ENCODE measurements at regions not wholly inside any gene's neighbourhood (a gene's known extent, or its start where the extent isn't known, plus 50 kb on each side); places are given as distances from the start of the nearest gene placed in this dataset.

DNA sequence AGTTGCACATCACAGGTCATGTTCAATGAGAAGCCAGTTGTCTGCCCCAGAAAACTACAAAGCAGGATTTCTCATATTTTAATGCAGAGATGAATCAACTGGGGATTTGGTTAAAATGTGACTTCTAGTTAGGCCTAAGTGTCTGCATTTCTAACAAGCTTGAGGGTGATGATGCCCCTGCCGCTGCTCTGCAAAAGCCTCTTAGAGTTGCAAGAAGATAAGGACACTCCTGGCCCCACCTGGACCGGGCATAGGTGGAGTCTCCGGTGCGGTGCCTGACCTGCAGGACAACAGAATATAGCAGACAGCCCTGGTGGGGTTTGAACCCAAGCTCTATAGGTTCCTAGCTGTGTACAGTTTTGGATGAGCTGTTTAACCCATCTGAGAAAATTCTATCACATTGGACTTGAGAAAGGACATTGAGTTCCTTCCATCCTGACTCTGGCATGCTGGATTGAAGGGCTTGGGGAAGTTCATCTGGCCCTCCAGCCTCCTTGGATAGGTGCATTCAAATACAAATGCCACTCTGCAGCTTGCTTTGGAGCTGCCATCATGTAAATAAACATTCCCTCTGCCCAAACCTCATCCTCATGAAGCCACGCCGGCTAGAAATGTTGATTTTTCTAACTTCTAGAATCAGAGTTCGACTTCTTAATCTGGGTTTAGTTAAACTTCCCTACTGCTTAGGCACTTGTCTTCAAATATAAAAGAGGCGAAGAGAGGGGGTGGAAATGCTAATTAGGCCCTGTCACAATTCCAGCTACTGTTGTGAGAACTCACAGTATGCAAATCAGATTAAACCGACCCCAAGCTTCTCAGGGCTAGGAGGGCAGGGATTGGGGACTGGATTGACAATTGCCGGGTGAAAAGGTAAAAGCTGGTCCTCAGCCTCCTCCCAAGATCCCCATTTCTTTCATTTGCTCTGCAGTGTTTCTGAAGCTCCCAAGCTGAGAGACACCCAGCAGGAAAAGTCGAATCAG, 1225.6 kb downstream of the VRK1 start:
- TF ChIP-seq, protein P1, sequence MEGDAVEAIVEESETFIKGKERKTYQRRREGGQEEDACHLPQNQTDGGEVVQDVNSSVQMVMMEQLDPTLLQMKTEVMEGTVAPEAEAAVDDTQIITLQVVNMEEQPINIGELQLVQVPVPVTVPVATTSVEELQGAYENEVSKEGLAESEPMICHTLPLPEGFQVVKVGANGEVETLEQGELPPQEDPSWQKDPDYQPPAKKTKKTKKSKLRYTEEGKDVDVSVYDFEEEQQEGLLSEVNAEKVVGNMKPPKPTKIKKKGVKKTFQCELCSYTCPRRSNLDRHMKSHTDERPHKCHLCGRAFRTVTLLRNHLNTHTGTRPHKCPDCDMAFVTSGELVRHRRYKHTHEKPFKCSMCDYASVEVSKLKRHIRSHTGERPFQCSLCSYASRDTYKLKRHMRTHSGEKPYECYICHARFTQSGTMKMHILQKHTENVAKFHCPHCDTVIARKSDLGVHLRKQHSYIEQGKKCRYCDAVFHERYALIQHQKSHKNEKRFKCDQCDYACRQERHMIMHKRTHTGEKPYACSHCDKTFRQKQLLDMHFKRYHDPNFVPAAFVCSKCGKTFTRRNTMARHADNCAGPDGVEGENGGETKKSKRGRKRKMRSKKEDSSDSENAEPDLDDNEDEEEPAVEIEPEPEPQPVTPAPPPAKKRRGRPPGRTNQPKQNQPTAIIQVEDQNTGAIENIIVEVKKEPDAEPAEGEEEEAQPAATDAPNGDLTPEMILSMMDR (conservative IDR thresholded peaks at IDR 0.05; ENCODE audit: low read depth, low read length), result no peak
- TF ChIP-seq RCOR1 (IDR thresholded peaks at IDR 0.05; ENCODE audit: insufficient replicate concordance, low read length), result no peak
- TF ChIP-seq BHLHE40 (IDR thresholded peaks at IDR 0.05; ENCODE audit: low read depth, low read length), result no peak
- TF ChIP-seq RFX5 (IDR thresholded peaks at IDR 0.05; ENCODE audit: low read depth, low read length), result no peak
- no peak for TF ChIP-seq RAD21 (IDR thresholded peaks at IDR 0.05; ENCODE audit: low read length)
- TF ChIP-seq POLR2A (IDR thresholded peaks at IDR 0.05; ENCODE audit: low read depth, low read length), result no peak
- no peak for TF ChIP-seq NFE2L2 (IDR thresholded peaks at IDR 0.05; ENCODE audit: low read depth, low read length)
- no peak for TF ChIP-seq MXI1 (IDR thresholded peaks at IDR 0.05; ENCODE audit: borderline replicate concordance, low read depth, low read length)
- no peak for TF ChIP-seq CEBPB (IDR thresholded peaks at IDR 0.05; ENCODE audit: low read depth, low read length)
- no peak for TF ChIP-seq ELK1 (IDR thresholded peaks at IDR 0.05; ENCODE audit: borderline replicate concordance, low read depth, low read length)
- TF ChIP-seq CHD1 (IDR thresholded peaks at IDR 0.05; ENCODE audit: low read depth, low read length), result no peak

Data from IMR-90 (cell line).